Vagina (tissue), 2 donors: ENCODE measurements at regions not wholly inside any gene's neighbourhood (a gene's known extent, or its start where the extent isn't known, plus 50 kb on each side); places are given as distances from the start of the nearest gene placed in this dataset.

Source experiments
- POLR2A ChIP-seq, 2 donors: fragments of 450-650 bp; IDR thresholded peaks; one replicate each; pipeline ENCODE4 v1.6.1; 2017; ENCODE audit warnings: antibody characterized with exemption in 2 of 2, mild to moderate bottlenecking in 2 of 2, moderate library complexity in 2 of 2
- TF ChIP-seq, protein P1 (sequence below), 3 experiments: fragments of 450-650 bp in 2 of 3; fragments of 200-600 bp in 1 of 3; sonication (generic) in 1 of 3; IDR thresholded peaks; one replicate each; pipeline ENCODE4 v1.5.1; 2017 to 2019; ENCODE audit warnings: antibody characterized with exemption in 3 of 3, mild to moderate bottlenecking in 2 of 3, moderate library complexity in 2 of 3

DNA sequence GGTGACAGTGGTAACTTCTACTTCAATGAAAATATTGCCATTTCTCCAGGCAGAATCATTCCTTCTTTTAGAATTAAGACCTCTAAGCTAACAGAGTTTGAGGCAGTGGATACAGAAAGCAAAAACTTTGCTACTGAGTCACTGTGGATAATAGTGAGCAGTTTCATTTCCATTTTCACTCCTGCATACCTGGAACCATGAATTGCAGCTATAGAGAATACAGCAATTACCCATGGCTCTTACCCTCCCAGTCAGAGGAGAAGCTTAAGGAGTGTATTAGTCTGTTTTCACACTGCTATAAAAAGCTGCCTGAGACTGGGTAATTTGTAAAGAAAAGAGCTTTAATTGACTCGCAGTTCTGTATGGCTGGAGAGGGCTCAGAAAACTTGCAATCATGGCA lies 531.4 kb upstream of the CNTNAP5 start:
- TF ChIP-seq, protein P1, sequence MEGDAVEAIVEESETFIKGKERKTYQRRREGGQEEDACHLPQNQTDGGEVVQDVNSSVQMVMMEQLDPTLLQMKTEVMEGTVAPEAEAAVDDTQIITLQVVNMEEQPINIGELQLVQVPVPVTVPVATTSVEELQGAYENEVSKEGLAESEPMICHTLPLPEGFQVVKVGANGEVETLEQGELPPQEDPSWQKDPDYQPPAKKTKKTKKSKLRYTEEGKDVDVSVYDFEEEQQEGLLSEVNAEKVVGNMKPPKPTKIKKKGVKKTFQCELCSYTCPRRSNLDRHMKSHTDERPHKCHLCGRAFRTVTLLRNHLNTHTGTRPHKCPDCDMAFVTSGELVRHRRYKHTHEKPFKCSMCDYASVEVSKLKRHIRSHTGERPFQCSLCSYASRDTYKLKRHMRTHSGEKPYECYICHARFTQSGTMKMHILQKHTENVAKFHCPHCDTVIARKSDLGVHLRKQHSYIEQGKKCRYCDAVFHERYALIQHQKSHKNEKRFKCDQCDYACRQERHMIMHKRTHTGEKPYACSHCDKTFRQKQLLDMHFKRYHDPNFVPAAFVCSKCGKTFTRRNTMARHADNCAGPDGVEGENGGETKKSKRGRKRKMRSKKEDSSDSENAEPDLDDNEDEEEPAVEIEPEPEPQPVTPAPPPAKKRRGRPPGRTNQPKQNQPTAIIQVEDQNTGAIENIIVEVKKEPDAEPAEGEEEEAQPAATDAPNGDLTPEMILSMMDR (IDR thresholded peaks at IDR 0.05) = no peak
- TF ChIP-seq POLR2A (IDR thresholded peaks at IDR 0.05) = no peak
